A549 (cell line): ENCODE measurements at regions not wholly inside any gene's neighbourhood (a gene's known extent, or its start where the extent isn't known, plus 50 kb on each side); places are given as distances from the start of the nearest gene placed in this dataset.

ENCODE experiments used
- BCL3 ChIP-seq: fragments of >200 bp; sonication (Bioruptor Twin); formaldehyde crosslinking; IDR thresholded peaks from 3 replicates; pipeline ENCODE4 v1.6.1; 2016
- CTCF ChIP-seq: fragments of >200 bp; sonication (Bioruptor Twin); formaldehyde crosslinking; IDR thresholded peaks from 3 replicates; pipeline ENCODE4 v1.5.1; 2016
- EHF ChIP-seq: fragments of 250-450 bp; sonication (Bioruptor Pico); IDR thresholded peaks from 2 replicates; pipeline ENCODE4 v1.5.0; 2020; ENCODE audit warnings: mild to moderate bottlenecking
- POLR2A ChIP-seq: IDR thresholded peaks from 2 replicates; pipeline ENCODE4 v1.6.1; 2012; ENCODE audit warnings: mild to moderate bottlenecking, low read length
- RCOR1 ChIP-seq: fragments of 150-350 bp; IDR thresholded peaks from 2 replicates; pipeline ENCODE4 v1.6.1; 2014; ENCODE audit warnings: antibody characterized with exemption, low read length, low read depth

- TF ChIP-seq CTCF = no peak
- no peak for TF ChIP-seq EHF (CRISPR knock-in tag)
- no peak for TF ChIP-seq BCL3
- no peak for TF ChIP-seq POLR2A
- no peak for TF ChIP-seq RCOR1
Observed at GRCh38 chr10:33901166-33901565, 566.7 kb upstream of the NRP1 start.
